HG03521 (cell line): ENCODE measurements at regions not wholly inside any gene's neighbourhood (a gene's known extent, or its start where the extent isn't known, plus 50 kb on each side); places are given as distances from the start of the nearest gene placed in this dataset.

Source experiments
- ATAC-seq: cut with Tn5 transposase; IDR thresholded peaks from one replicate; pipeline ENCODE4 v1.9.1; 2021; ENCODE audit warnings: mild to moderate bottlenecking, moderate library complexity; ENCODE audit not compliant: unreplicated experiment

DNA sequence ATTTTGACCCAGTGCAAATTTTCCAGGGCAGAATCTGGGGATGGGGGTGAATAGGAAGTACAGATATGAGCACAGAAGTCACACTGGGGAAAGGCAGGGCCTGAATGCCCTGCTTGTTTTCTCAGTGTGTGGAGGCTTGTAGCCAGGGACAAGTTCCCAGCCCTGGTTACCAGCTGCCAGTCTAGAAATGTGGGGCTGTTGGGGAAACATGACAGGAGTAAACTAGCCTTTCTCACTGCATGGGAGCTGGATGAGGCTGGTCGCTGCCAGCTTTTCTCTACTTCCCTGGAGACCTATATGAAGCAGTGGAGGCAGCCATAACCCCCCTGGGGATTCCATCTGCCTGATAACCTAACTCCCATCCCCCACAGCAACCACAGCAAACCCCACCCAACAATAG lies 2267.7 kb downstream of the PCDH9 start:
- ATAC-seq, result no peak

DNA sequence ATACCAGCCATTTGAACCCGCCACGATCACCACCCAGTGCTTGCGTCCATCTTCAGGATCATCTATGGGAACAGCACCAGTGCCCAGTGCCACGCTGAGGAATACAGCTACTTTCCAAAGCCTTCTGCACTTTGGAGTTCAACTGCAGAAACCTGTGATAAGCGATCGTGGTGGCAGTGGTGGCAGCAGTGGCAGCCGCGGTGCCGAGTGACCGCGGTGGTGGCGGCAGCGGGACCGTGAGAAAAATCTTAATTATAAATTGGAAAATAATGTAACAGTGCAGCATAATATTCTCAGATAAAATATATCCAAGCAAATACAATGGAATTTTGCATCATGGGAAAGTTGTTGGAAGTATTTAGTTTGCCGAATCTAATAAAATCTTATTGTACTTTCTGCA lies 2270.9 kb downstream of the PCDH9 start:
- no peak for ATAC-seq

DNA sequence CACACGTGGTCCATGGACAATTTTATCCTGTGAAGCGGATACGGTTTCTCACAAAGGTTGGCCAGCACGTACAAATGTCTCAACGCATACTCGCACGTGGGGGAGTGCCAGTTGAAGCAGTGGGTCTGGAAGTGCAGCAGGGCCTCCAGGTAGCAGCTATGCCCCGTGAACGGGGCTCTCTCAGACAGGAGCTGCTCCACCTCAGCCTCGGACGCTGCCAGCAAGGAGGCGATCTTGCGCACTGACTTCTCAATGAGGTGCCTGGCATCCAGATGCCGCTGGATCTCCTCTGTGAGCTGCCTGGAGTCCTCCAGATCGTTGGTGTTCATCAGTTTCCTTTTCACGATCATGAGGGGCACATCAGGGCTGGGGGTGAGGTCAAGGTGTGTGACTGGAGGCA lies 2272.0 kb downstream of the PCDH9 start:
- ATAC-seq, result no peak

DNA sequence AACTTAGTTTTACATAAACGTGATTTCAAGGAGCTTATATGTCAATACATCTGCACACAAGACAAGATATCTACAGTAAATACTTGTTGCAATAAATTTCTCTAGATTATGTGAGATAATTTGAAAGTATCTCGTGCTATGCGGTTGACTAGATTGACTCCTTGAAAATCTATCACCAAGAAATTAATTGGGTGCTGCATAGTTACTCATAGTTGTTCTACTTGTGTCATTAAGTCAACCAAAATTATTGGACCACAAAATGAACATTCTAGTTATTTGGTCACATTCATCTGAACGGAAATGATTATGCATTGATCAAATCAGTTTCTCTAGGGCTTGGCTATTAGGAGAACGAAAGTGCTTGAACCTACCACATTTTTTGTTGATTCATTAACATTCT lies 2291.5 kb downstream of the PCDH9 start:
- ATAC-seq, result no peak

DNA sequence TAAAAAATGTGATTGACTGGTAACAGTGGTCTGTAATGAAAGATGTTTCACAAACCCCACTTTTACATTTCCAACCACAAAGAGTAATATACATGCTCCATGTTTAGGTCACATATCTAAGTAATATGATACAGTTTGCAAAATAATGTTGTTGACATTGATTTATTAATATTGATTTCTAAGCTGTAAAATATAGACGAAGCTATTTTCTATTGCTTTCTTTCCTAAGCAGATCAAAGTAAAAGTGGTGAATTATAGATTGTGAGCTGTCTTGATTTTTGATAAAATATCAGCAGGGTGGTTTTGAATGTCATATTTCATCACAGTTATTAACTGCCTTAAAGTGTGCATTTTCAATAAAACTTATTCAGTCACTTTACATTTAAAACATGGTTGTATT lies 2292.8 kb downstream of the PCDH9 start:
- ATAC-seq, result no peak

DNA sequence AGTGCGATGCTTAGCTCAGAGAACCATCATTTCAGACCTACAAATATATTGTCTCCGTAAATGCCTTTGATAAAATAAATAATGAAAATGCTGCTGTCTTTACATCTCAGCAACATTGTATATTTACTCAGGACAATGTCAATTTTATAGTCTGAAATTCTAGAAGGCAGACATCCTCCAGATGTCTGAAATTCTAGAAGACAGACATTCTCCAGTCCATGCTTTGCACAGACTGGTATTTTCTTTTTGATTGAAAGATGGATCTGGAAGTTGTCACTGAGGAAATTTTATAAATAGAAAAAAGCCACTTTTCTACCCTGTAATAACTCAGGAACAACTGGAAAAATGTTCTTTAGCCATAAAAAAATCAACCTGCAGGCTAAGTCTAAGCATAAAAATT lies 2293.3 kb downstream of the PCDH9 start:
- no peak for ATAC-seq

DNA sequence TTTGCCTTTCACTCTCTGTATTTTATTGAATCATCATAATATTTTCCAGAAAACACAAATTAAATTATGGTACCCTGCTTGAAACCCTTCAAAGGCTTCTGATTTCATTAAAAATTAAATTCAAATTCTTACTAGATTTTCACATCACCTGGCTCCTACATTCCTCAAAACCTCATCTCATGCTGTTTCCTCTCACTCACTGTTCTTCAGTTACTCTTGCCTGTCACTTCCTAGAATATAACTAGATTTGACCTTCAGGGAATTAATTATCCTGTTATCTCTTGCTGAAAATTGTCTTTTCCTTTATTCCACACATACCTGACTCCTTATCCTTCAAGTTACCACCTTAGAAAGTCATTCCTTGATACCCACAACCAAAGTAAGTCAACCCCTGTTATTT lies 2294.7 kb downstream of the PCDH9 start:
- ATAC-seq, result no peak

DNA sequence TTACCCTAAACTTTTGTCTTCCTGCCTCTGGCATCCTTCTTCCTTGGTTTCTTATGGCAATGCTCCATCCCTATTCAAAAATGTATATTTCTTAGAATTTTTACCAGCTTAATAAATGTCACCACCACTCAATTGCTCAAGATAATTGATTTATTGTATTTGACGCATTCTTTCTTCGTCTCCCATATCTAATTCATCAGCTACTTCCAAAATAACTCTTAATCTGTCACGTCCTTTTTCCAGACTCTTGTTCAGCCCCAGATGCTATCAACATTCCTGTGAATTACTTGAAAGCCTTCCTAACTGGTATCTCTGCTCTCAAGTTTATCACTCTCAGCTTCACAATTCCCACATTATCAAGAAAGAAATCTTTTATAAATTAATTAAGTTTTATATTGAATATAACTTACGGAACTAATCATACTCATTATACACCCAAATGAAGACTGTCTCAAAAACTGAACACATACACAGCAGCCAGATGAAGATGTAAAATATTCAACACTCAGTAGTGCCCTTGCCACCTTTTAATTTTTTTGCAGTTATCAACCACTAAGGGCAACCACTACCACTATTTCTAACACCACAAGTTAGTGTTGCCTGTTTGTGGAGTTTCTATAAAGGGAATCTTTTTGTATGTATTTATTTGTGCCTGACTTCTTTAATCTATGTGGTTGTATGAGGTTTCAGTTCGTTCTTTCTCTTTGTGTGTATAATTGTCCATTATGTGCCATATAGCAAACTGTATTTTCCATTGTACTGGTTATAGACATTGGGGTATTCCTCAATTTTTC lies 2295.4 kb downstream of the PCDH9 start:
- no peak for ATAC-seq

DNA sequence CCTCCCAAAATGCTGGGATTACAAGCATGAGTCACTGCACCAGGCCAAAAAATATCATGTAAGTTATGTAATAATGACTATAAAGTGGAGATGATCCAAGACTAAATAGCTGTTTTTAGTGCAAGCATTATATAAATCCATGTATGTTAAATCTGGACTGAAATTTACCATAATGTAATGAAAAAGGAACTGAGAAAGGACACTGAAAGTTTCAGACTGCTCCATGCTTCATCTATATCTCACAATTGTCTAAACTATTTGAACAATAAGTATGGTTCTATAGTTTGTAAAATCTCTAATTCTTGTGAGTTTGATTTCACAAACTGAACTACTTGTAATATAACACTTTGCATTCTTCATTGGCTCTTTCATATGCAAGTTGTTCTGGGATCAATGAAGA lies 2299.5 kb downstream of the PCDH9 start:
- no peak for ATAC-seq

DNA sequence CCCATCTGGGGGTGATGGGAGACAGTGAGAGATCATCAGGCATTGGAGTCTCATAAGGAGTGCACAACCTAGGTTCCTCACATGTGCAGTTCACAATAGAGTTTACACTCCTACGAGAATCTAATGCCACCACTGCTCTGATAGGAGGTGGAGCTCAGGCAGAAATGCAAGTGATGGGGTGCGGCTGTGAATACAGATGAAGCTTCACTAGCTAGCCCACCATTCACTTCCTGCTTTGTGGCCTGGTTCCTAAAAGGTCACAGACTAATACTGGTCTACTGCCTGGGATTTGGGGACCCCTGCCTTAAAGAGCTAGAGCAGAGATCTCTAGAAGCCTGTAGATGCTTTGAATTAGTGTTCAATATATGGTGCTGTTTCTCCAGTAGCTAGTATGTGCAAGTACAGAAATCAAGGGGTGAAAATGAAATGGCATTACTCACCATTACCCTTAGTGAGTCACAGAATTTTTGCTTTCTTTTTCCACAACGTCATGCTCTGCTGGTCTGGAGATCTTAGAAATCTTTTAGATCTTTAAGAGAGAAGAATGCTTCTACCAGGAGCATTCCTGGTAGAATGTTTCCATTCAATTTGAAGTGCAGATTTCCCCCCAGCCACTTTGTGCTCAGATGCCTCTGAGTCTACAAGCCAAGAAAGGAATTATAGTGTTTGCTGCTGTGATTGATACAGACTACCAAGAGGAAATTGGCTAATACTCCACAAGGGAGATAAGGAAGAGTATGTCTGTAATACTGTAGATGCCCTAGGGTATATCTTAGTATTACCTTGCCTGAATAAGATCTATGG lies 2301.2 kb downstream of the PCDH9 start:
- no peak for ATAC-seq

DNA sequence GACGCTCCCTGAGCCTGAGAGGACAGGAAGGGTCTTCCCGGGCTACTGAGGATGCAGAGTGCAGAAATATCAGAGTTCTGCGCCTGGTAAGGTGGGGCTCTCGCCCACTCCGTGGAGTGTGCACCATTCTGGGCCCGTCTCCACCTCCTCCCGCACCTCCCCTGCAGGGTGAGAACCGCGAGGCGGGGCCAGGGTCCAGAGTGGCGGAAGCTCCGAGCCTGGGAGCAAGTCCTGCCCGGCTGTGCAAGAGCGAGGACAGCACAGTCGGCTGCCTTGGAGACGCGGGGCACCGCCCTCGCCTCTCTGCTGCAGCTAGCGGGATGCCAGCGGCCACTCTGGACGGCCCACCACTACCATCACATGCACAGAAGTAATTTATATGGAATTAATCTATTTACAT lies 2304.4 kb downstream of the PCDH9 start:
- ATAC-seq, result no peak

DNA sequence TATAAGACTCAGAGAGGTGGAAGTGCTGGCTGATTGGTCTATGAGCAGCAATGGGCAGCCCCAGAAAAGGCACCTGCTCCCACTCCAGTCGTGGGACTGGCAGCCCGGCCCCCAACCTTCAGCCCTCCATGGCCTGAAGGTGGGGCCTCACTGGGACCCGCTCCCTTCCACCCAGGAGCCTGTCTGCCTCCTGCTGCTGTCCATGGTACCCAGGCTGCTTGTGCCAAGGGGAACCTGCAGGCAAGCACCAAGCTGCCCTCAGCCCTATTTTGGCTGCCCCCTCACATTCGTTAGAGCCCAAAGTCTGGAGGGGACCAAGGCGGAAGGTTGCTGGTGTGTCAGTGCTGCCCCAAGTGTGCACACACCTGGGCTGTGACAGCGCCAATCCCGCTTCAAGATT lies 2304.9 kb downstream of the PCDH9 start:
- no peak for ATAC-seq

DNA sequence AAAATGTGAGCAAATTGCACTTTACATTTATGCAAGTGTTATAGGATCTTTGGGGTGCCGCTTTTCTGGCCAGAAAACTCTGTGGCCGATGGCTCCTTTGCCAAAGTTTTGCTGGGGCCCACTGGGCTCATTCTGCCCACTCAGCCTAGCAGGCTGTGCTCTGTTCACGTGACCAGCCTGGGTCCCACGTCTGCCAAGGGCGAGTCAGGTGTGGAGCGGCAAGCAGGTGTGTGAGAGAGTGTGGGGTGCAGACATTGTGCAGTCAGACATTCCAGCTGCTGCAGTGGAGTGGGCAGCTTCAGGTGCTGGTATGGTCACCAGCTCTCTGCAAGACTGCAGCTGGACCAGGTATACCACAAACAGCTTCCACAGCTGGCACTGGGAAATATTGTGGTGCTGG lies 2305.7 kb downstream of the PCDH9 start:
- no peak for ATAC-seq

DNA sequence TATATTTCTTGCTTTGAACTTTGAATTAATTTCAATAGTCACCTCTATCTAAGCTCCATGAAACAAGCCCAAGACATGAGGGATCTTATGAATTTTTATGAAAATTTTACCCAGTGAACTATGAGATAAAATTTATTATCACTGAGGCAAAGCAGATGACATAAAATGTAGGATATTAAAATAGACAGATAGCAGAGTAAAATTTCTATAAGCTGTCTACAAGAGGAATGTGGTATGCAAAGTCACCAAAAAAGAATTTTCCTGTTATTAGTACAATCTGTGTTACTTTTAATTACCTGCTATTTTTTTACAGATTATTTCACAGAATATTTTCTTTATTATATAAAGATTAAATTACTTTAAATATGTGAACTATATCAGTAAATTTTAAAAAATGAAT lies 2312.6 kb downstream of the PCDH9 start:
- ATAC-seq, result no peak

DNA sequence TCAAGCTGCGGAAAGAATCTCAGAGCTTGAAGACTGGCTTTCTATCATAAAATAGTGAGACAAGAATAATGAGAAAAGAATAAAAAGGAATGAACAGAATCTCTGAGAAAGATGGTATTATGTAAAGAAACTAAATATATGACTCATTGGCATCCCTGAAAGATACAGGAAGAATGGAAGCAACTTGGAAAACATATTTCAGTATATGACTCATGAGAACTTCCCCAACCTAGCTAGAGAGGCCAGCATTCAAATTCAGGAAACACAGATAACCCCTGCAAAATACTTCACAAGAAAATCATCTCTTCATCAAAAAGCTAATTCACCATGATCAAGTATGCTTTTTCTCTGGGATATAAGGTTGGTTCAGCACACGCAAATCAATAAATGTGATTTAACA lies 2318.0 kb downstream of the PCDH9 start:
- ATAC-seq, result no peak

DNA sequence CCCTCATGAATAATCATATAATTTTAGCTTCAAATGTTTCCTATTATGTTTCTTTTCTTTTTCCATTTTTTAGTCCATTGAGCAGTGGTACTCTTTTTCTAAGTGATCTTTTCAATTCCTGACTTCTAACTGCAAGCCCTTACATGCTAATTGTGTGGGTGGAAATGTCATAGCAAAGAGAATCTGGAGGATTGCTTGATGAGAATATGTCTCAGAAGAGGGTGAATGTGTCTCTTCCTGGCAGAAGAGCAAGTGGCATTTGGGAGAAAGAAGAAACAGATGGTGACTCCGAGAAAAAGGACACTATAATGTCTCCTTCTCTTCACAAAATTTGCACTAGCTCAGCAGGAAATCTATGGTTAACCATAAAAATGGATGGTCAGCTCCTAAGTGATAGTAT lies 2320.0 kb downstream of the PCDH9 start:
- ATAC-seq, result no peak

DNA sequence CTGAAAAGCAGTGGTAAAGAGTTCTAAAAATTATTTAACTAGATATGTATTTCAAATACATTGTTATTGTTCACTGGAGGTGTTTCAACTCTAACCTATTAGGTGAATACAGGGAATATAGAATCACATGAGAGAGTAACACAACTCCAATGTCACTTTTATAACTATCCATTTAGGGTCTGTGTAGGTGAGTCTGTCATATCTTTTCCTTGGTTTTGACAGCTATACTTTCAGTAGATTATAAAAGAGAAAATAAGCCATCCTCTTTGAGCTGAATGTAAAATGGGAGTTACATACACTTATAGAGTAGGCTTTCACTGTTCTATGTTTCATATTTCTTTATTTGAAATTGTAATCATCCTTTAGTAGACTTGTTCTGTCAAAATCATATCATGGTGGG lies 2321.0 kb downstream of the PCDH9 start:
- no peak for ATAC-seq

DNA sequence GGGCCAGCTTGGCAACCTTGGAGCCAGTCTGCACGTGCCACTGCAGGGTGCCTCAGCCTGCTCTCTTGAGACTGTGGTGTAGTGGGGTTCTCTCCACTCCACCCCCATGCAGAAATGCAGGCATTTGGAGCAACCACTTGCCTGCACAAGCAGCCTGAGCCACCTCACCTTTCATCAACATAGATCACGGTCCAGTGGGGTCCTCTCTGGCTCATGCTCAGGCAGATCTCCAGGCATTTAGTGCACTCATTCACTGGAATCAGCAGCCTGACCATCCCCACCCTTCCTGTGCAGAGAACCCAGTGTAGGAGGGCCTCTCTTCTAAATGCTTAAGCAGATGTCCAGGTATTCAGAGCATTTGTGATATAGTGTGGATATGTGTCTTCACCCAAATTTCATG lies 2330.1 kb downstream of the PCDH9 start:
- no peak for ATAC-seq

DNA sequence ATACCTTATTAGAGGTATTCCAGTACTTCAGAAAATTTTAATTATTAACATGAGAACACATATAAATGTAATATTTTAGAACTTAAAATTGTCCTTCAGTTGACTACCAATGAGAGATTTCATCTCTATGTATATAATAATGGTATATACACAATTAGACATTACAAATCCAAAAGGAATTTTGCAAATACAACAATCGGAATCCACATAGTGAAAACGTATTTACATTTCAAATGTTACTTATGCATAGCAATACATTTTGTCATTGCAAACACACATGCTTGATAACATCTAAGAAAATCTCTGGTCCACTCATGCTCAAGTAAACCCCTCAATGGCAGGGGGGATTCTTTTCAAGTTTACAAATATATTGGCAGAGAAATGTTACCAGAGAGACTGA lies 2345.2 kb downstream of the PCDH9 start:
- no peak for ATAC-seq

DNA sequence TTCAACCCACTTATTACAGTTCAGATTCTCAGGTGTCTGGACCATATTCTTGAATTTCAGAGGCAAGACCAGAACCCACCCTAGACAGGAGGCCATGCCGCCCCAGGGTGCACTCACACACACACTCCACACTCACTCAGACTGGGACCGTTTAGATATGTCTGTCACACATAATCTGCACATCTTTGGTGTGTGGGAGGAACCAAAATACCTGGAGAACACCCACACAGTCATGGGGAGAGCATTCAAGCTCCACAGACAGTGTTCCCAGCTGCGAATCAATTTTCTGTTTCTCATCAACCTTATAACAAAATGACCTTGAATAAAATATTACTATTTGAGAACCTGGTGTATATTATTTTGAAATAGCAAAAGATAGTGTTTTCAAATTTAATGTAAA lies 2353.0 kb downstream of the PCDH9 start:
- ATAC-seq, result no peak

DNA sequence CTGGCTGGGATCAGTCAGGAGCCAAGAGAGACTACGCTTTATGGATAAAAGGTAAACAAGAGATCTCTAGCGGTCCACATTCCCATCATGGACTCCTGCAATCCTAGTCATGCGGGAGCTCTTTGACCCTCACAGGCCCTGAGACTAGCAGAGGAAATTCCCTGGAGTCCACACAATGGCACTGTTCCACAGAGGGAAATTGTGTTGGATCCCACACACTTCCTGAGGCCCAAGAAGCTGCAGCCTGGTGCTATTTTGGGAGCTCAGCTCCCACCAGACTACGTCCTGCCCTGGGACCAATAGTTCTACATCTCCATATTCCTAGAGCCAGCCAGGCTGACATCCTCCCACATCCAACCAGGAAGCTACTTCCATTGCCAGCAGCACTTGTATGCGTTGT lies 2358.4 kb downstream of the PCDH9 start:
- no peak for ATAC-seq

DNA sequence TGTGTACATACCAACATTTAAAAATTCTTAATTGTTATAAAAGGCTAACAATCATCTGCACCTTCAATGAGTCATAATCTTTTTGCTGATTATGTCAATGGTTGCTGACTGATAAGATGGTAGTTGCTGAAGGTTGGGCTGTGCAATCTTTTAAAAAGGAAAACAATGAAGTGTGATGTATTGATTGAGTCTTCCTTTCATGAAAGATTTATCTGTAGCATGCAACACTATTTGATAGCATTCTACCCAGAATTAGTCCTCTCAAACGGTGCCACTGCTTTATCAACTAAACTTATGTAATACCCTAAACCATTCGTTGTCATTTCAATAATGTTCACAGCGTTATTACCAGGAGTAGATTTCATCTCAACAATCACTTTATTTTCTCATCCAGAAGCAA lies 2360.6 kb downstream of the PCDH9 start:
- no peak for ATAC-seq

DNA sequence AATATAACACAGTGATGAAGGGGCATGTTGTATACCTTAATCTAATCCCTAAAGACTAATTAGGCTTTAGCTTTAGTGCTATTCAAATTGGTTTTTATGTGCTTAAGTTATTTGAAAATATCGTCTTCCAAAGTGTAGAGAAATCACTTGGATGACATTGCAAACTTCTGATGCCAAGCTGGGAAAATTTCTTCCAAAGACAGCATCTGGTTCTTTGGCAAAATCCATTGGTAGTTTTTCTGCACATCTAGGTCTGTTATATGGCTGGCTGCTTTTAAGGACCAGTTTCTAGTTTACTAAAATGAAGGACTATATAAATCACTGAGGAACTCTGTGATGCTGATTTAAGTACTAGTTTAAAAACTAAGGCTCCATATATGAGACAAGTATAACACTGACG lies 2362.3 kb downstream of the PCDH9 start:
- no peak for ATAC-seq
